ENCODE measurements at regions not wholly inside any gene's neighbourhood (a gene's known extent, or its start where the extent isn't known, plus 50 kb on each side); places are given as distances from the start of the nearest gene placed in this dataset.

- TF ChIP-seq, protein P1, sequence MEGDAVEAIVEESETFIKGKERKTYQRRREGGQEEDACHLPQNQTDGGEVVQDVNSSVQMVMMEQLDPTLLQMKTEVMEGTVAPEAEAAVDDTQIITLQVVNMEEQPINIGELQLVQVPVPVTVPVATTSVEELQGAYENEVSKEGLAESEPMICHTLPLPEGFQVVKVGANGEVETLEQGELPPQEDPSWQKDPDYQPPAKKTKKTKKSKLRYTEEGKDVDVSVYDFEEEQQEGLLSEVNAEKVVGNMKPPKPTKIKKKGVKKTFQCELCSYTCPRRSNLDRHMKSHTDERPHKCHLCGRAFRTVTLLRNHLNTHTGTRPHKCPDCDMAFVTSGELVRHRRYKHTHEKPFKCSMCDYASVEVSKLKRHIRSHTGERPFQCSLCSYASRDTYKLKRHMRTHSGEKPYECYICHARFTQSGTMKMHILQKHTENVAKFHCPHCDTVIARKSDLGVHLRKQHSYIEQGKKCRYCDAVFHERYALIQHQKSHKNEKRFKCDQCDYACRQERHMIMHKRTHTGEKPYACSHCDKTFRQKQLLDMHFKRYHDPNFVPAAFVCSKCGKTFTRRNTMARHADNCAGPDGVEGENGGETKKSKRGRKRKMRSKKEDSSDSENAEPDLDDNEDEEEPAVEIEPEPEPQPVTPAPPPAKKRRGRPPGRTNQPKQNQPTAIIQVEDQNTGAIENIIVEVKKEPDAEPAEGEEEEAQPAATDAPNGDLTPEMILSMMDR (IDR thresholded peaks at IDR 0.05; ENCODE audit: insufficient read depth, low read depth, low read length), result no peak
- ChIA-PET POLR2A (interaction anchor here (0.5 kb wide), 1 partner anchor 327 kb away, joined by 8 read pairs; no protein-coding TSS in a partner anchor), CTCF (no interaction called here)
- DNase-seq (ENCODE audit: low read depth), result no peak
- Histone ChIP-seq H3K36me3 (ENCODE audit: control insufficient read depth, insufficient read depth, low read length) (no peaks in the 10 kb centered on the region), H3K27me3 (ENCODE audit: control insufficient read depth, insufficient read depth, low read length) (no peaks in the 10 kb centered on the region), H3K4me3 (ENCODE audit: low read depth, low read length) (no peak overlapping the region)
Measured at GRCh38 chr9:79390781-79391770, 180.7 kb upstream of the TLE4 start.

- Histone ChIP-seq H3K27me3 (ENCODE audit: control insufficient read depth, insufficient read depth, low read length) (no peaks in the 10 kb centered on the region), H3K36me3 (ENCODE audit: control insufficient read depth, insufficient read depth, low read length) (no peaks in the 10 kb centered on the region), H3K4me3 (ENCODE audit: low read depth, low read length) (no peak overlapping the region)
- ChIA-PET POLR2A (no interaction called here), CTCF (interaction anchor here (1.0 kb wide), 1 partner anchor 11 kb away, joined by 5 read pairs; no protein-coding TSS in a partner anchor)
- DNase-seq (ENCODE audit: low read depth), result no peak
- TF ChIP-seq, protein P1 (IDR thresholded peaks at IDR 0.05; ENCODE audit: insufficient read depth, low read depth, low read length), result no peak
Measured at GRCh38 chr9:79395228-79395627, 176.5 kb upstream of the TLE4 start.

- no peaks in the 10 kb centered on the region for H3K36me3 ChIP-seq (ENCODE audit: control insufficient read depth, insufficient read depth, low read length)
- DNase-seq (ENCODE audit: low read depth), result no peak
- ChIA-PET CTCF (interaction anchor here (1.0 kb wide), 1 partner anchor 11 kb away, joined by 5 read pairs; no protein-coding TSS in a partner anchor), POLR2A (no interaction called here)
- no peak overlapping the region for H3K4me3 ChIP-seq (ENCODE audit: low read depth, low read length)
- TF ChIP-seq, protein P1 (IDR thresholded peaks at IDR 0.05; ENCODE audit: insufficient read depth, low read depth, low read length), result no peak
- no peaks in the 10 kb centered on the region for H3K27me3 ChIP-seq (ENCODE audit: control insufficient read depth, insufficient read depth, low read length)
Measured at GRCh38 chr9:79395755-79396154, 176.0 kb upstream of the TLE4 start.

- ChIA-PET CTCF (no interaction called here), POLR2A (no interaction called here)
- no peaks in the 10 kb centered on the region for H3K27me3 ChIP-seq (ENCODE audit: control insufficient read depth, insufficient read depth, low read length)
- TF ChIP-seq, protein P1 (IDR thresholded peaks at IDR 0.05; ENCODE audit: insufficient read depth, low read depth, low read length), result no peak
- DNase-seq (ENCODE audit: low read depth), result no peak
- H3K4me3 ChIP-seq (ENCODE audit: low read depth, low read length), result no peak overlapping the region
- no peaks in the 10 kb centered on the region for H3K36me3 ChIP-seq (ENCODE audit: control insufficient read depth, insufficient read depth, low read length)
Measured at GRCh38 chr9:79396168-79396567, 175.6 kb upstream of the TLE4 start.

GRCh38 chr9:79403495-79403894 lies 168.3 kb upstream of the TLE4 start:
- ChIA-PET CTCF (interaction anchor here (0.6 kb wide), 1 partner anchor 129 kb away, joined by 3 read pairs; no protein-coding TSS in a partner anchor), POLR2A (no interaction called here)
- Histone ChIP-seq H3K4me3 (ENCODE audit: low read depth, low read length) (no peak overlapping the region), H3K27me3 (ENCODE audit: control insufficient read depth, insufficient read depth, low read length) (no peaks in the 10 kb centered on the region), H3K36me3 (ENCODE audit: control insufficient read depth, insufficient read depth, low read length) (no peaks in the 10 kb centered on the region)
- DNase-seq (ENCODE audit: low read depth), result no peak
- TF ChIP-seq, protein P1 (IDR thresholded peaks at IDR 0.05; ENCODE audit: insufficient read depth, low read depth, low read length), result no peak

Data from BJ (cell line).